ENCODE measurements at regions not wholly inside any gene's neighbourhood (a gene's known extent, or its start where the extent isn't known, plus 50 kb on each side); places are given as distances from the start of the nearest gene placed in this dataset.

- no peak for TF ChIP-seq POLR2AphosphoS5 (IDR thresholded peaks at IDR 0.05)
- TF ChIP-seq CTCF (IDR thresholded peaks at IDR 0.05) = no peak
- no peak for TF ChIP-seq POLR2A (IDR thresholded peaks at IDR 0.05)
- TF ChIP-seq EP300 (IDR thresholded peaks at IDR 0.05) = no peak
Measured at GRCh38 chr2:126368758-126369157, 287.2 kb upstream of the GYPC start.

All from stomach (tissue), 4 donors.